Lower leg skin (tissue), 4 donors: ENCODE measurements at regions not wholly inside any gene's neighbourhood (a gene's known extent, or its start where the extent isn't known, plus 50 kb on each side); places are given as distances from the start of the nearest gene placed in this dataset.
"Not testable (repeated sequence)": the region's sequence is repeated elsewhere in the genome, so short reads cannot be mapped to it uniquely, and the experiment has no call there.

Source experiments
- DNase-seq, 2 donors: peaks; one replicate each; pipeline ENCODE4 v3.0.0-alpha.2; 2019; ENCODE audit warnings: low spot score in 2 of 2
- H3K4me3 ChIP-seq: fragments of 200-600 bp; sonication (generic); 2 replicates; pipeline ENCODE4 v1.5.1; 2017; ENCODE audit warnings: mild to moderate bottlenecking, low read depth; ENCODE audit not compliant: poor library complexity, severe bottlenecking
- POLR2A ChIP-seq, 2 donors: fragments of 450-650 bp; IDR thresholded peaks; one replicate each; pipeline ENCODE4 v1.6.1; 2016 to 2017; ENCODE audit warnings: antibody characterized with exemption in 2 of 2, mild to moderate bottlenecking in 1 of 2, moderate library complexity in 1 of 2
- WGBS, 2 donors: methylation state at CpG; one replicate each; pipeline ENCODE4 v1.1.5; 2018; 5-methylcytosine and 5-hydroxymethylcytosine counted together
- intact Hi-C: fragments of 100-400 bp; cut with DNase I; formaldehyde crosslinking; loops from one replicate; pipeline ENCODE4 v1.15.0; 2023; ENCODE audit warnings: low total_unique reads
- TF ChIP-seq, protein P1 (sequence below), 3 donors: fragments of 450-650 bp; IDR thresholded peaks; one replicate each; pipeline ENCODE4 v1.5.1; 2016; ENCODE audit warnings: antibody characterized with exemption in 3 of 3, mild to moderate bottlenecking in 3 of 3, moderate library complexity in 2 of 3

DNA sequence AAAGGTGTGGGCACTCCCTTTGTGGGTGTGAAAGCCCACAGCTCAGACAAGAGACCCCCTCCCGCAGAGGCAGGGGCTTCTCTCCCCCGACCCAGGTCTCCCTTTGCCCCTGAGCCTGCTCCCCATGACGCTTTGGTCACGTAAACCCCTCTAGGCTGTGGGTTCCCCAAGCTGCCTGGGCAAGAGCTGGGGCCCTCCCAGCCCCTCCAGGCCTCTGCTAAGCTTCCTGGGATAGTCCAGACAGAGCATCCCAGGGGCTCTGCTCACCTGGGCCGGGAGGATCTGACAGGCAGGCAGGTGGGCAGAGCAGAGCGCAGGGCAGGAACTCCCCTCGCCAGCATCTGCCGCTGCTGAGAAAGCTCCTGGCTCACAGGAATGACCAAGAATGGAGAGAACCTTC, 177.3 kb downstream of the BANP start:
- no peak overlapping the region for H3K4me3 ChIP-seq
- intact Hi-C loops = no loop called here
- TF ChIP-seq, protein P1, sequence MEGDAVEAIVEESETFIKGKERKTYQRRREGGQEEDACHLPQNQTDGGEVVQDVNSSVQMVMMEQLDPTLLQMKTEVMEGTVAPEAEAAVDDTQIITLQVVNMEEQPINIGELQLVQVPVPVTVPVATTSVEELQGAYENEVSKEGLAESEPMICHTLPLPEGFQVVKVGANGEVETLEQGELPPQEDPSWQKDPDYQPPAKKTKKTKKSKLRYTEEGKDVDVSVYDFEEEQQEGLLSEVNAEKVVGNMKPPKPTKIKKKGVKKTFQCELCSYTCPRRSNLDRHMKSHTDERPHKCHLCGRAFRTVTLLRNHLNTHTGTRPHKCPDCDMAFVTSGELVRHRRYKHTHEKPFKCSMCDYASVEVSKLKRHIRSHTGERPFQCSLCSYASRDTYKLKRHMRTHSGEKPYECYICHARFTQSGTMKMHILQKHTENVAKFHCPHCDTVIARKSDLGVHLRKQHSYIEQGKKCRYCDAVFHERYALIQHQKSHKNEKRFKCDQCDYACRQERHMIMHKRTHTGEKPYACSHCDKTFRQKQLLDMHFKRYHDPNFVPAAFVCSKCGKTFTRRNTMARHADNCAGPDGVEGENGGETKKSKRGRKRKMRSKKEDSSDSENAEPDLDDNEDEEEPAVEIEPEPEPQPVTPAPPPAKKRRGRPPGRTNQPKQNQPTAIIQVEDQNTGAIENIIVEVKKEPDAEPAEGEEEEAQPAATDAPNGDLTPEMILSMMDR (IDR thresholded peaks at IDR 0.05) = no peak
- TF ChIP-seq POLR2A (IDR thresholded peaks at IDR 0.05) = no peak
- WGBS, 2 donors = 84 to 86% methylated on average over 8 of the region's 8 CpGs
- DNase-seq = no peak

GRCh38 chr16:88129133-88129532, 177.9 kb downstream of the BANP start:
- DNase-seq, intact Hi-C loops, H3K4me3 ChIP-seq: not testable (repeated sequence)
- WGBS, 2 donors = 84 to 89% methylated on average over 13 of the region's 13 CpGs

- WGBS, 2 donors = 82 to 89% methylated on average over 22 of the region's 22 CpGs
- DNase-seq = no peak
- no peak overlapping the region for H3K4me3 ChIP-seq
- no peak for TF ChIP-seq POLR2A (IDR thresholded peaks at IDR 0.05)
- TF ChIP-seq, protein P1 (IDR thresholded peaks at IDR 0.05) = no peak
- intact Hi-C loops = no loop called here
Measured at GRCh38 chr16:88130016-88130415, 178.8 kb downstream of the BANP start.

GRCh38 chr16:88130681-88131080, 179.4 kb downstream of the BANP start:
- TF ChIP-seq POLR2A (IDR thresholded peaks at IDR 0.05) = no peak
- intact Hi-C loops = no loop called here
- WGBS, 2 donors = 90% methylated on average over 36 of the region's 36 CpGs
- H3K4me3 ChIP-seq = no peak overlapping the region
- DNase-seq = no peak

GRCh38 chr16:88131256-88131655, 180.0 kb downstream of the BANP start:
- no peak overlapping the region for H3K4me3 ChIP-seq
- TF ChIP-seq, protein P1 (IDR thresholded peaks at IDR 0.05) = no peak
- TF ChIP-seq POLR2A (IDR thresholded peaks at IDR 0.05) = no peak
- 83 to 87% methylated on average over 15 of the region's 15 CpGs for WGBS, 2 donors
- no peak for DNase-seq
- intact Hi-C loops = no loop called here

DNA sequence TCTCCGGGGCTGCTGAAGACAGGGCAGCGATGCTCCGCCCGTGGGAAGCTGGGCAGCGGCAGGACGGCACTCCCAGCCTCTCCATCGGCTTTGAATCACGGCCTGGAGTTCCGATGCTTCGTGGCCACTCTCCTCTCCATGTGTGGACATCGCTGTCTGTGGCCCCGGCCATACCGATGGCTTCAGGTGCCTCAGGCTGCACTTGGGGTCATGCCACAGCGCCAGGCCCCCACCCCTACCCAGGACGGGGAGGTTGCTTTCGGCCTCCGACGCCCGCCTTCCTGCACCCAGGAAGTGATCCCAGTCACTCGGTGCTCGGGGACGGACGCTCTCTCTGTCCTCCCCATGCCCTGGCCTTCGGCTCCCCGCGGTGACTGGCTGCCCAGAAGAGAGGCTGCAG, 180.7 kb downstream of the BANP start:
- H3K4me3 ChIP-seq = no peak overlapping the region
- TF ChIP-seq, protein P1 (IDR thresholded peaks at IDR 0.05) = no peak
- TF ChIP-seq POLR2A (IDR thresholded peaks at IDR 0.05) = no peak
- intact Hi-C loops = no loop called here
- 93 to 95% methylated on average over 19 to 25 of the region's 26 CpGs for WGBS, 2 donors
- no peak for DNase-seq

- intact Hi-C loops = no loop called here
- H3K4me3 ChIP-seq = no peak overlapping the region
- no peak for DNase-seq
- TF ChIP-seq, protein P1 (IDR thresholded peaks at IDR 0.05) = no peak
- TF ChIP-seq POLR2A (IDR thresholded peaks at IDR 0.05) = no peak
- 69 to 73% methylated on average over 27 of the region's 27 CpGs for WGBS, 2 donors
Measured at GRCh38 chr16:88132836-88133506, 181.7 kb downstream of the BANP start.
